IMR-90 (cell line): ENCODE measurements at regions not wholly inside any gene's neighbourhood (a gene's known extent, or its start where the extent isn't known, plus 50 kb on each side); places are given as distances from the start of the nearest gene placed in this dataset.

Source experiments
- ATAC-seq: fragments of 200-7000 bp; cut with Tn5 transposase; 2 replicates; pipeline ENCODE4 v1.9.1; 2020; ENCODE audit warnings: low read depth, mild to moderate bottlenecking, moderate library complexity
- BruUV-seq: library from RNA; stranded (reverse); fragments of 400-500 nt; replicated peaks from 2 replicates; lab custom pipeline; 2021; lab: Mats Ljungman, UMichigan
- CTCF ChIA-PET: fragments of 300-600 bp; formaldehyde crosslinking; extraction: SDS; loops from one replicate; lab custom pipeline; 2021; ENCODE audit warnings: antibody characterized with exemption; lab: Yijun Ruan, JAX
- POLR2A ChIA-PET: fragments of 300-600 bp; sonication (Branson Sonifier 250); formaldehyde crosslinking; loops from one replicate; lab custom pipeline; 2022; ENCODE audit warnings: antibody characterized with exemption; ENCODE audit not compliant: unreplicated experiment; lab: Charles Lee
- DNase-seq: peaks from one replicate; pipeline ENCODE4 v3.0.0; 2013
- H2AFZ ChIP-seq: replicated peaks from 2 replicates; pipeline ENCODE3; 2013; ENCODE audit warnings: low read length, mild to moderate bottlenecking; ENCODE audit not compliant: poor library complexity
- H2AK5ac ChIP-seq: 2 replicates; pipeline ENCODE4 v1.6.1; 2013; ENCODE audit warnings: low read depth, low read length, inconsistent platforms
- H2AK9ac ChIP-seq: replicated peaks from 2 replicates; pipeline ENCODE3; 2013; ENCODE audit warnings: mild to moderate bottlenecking, low read depth, low read length, moderate library complexity; ENCODE audit not compliant: poor library complexity
- H2BK120ac ChIP-seq: 2 replicates; pipeline ENCODE4 v1.6.1; 2013; ENCODE audit warnings: low read depth, low read length, inconsistent platforms
- H2BK15ac ChIP-seq: 3 replicates; pipeline ENCODE4 v1.6.1; 2013; ENCODE audit warnings: low read depth, low read length, inconsistent platforms
- H2BK20ac ChIP-seq: 2 replicates; pipeline ENCODE4 v1.6.1; 2013; ENCODE audit warnings: low read depth, mild to moderate bottlenecking, inconsistent platforms, low read length, moderate library complexity
- H2BK5ac ChIP-seq: 2 replicates; pipeline ENCODE4 v1.6.1; 2013; ENCODE audit warnings: mild to moderate bottlenecking, low read depth, low read length, inconsistent platforms; ENCODE audit not compliant: poor library complexity, severe bottlenecking
- H3K14ac ChIP-seq: replicated peaks from 2 replicates; pipeline ENCODE4 v1.6.1; 2013; ENCODE audit warnings: low read depth, low read length, inconsistent platforms
- H3K18ac ChIP-seq: 2 replicates; pipeline ENCODE4 v1.6.1; 2013; ENCODE audit warnings: low read depth, low read length, control low read depth
- H3K23ac ChIP-seq: 2 replicates; pipeline ENCODE4 v1.6.1; 2013; ENCODE audit warnings: low read depth, low read length, inconsistent platforms
- H3K27ac ChIP-seq: 2 replicates; pipeline ENCODE4 v1.5.1; 2013; ENCODE audit warnings: mild to moderate bottlenecking, control low read depth, low read length; ENCODE audit not compliant: insufficient read depth
- H3K27me3 ChIP-seq: 2 replicates; pipeline ENCODE4 v1.6.1; 2013; ENCODE audit warnings: low read length; ENCODE audit not compliant: control insufficient read depth, insufficient read depth
- H3K36me3 ChIP-seq: 2 replicates; pipeline ENCODE4 v1.6.1; 2013; ENCODE audit warnings: low read length, mixed read lengths; ENCODE audit not compliant: control insufficient read depth, insufficient read depth
- H3K4ac ChIP-seq: 2 replicates; pipeline ENCODE4 v1.6.1; 2013; ENCODE audit warnings: low read depth, low read length, inconsistent platforms
- H3K4me1 ChIP-seq: 2 replicates; pipeline ENCODE4 v1.6.1; 2013; ENCODE audit warnings: low read length, mixed read lengths; ENCODE audit not compliant: control insufficient read depth, insufficient read depth
- H3K4me2 ChIP-seq: 2 replicates; pipeline ENCODE4 v1.6.1; 2013; ENCODE audit warnings: low read depth, mild to moderate bottlenecking, control low read depth, low read length, moderate library complexity
- H3K4me3 ChIP-seq: 2 replicates; pipeline ENCODE4 v1.5.1; 2013; ENCODE audit warnings: low read depth, mild to moderate bottlenecking, control low read depth, low read length, moderate library complexity; ENCODE audit not compliant: insufficient read depth
- H3K56ac ChIP-seq: 2 replicates; pipeline ENCODE4 v1.6.1; 2013; ENCODE audit warnings: low read length, inconsistent platforms; ENCODE audit not compliant: insufficient read depth; ENCODE audit errors: extremely low read depth
- H3K79me1 ChIP-seq, 2 experiments: 2 replicates each; pipeline ENCODE4 v1.6.1; 2013; ENCODE audit warnings: low read length in 2 of 2, inconsistent platforms in 1 of 2, low read depth in 1 of 2
- H3K9ac ChIP-seq: 2 replicates; pipeline ENCODE4 v1.6.1; 2013; ENCODE audit warnings: low read depth, low read length, control low read depth
- H3K9me1 ChIP-seq: 2 replicates; pipeline ENCODE4 v1.6.1; 2013; ENCODE audit warnings: low read length, inconsistent platforms; ENCODE audit not compliant: insufficient read depth
- H3K9me3 ChIP-seq: 2 replicates; pipeline ENCODE4 v1.6.1; 2013; ENCODE audit warnings: low read length; ENCODE audit not compliant: control insufficient read depth, insufficient read depth
- H4K20me1 ChIP-seq: 2 replicates; pipeline ENCODE4 v1.6.1; 2013; ENCODE audit warnings: low read length, inconsistent platforms; ENCODE audit not compliant: insufficient read depth
- H4K5ac ChIP-seq: 2 replicates; pipeline ENCODE4 v1.6.1; 2013; ENCODE audit warnings: mild to moderate bottlenecking, low read depth, low read length, control low read depth
- H4K8ac ChIP-seq, 2 experiments: 2 replicates each; pipeline ENCODE4 v1.6.1; 2013; ENCODE audit warnings: low read depth in 2 of 2, low read length in 2 of 2, control low read depth in 1 of 2, inconsistent platforms in 1 of 2
- H4K91ac ChIP-seq: 2 replicates; pipeline ENCODE4 v1.6.1; 2013; ENCODE audit warnings: low read depth, low read length, inconsistent platforms; ENCODE audit not compliant: insufficient read depth
- BHLHE40 ChIP-seq: fragments of 150-350 bp; IDR thresholded peaks from 2 replicates; pipeline ENCODE4 v1.6.1; 2016; ENCODE audit warnings: mild to moderate bottlenecking, low read depth, low read length
- CEBPB ChIP-seq: IDR thresholded peaks from 2 replicates; pipeline ENCODE4 v1.6.1; 2012; ENCODE audit warnings: low read depth, low read length, improper control_type of control experiment
- CHD1 ChIP-seq: IDR thresholded peaks from 2 replicates; pipeline ENCODE4 v1.6.1; 2012; ENCODE audit warnings: low read depth, low read length, improper control_type of control experiment
- CTCF ChIP-seq: conservative IDR thresholded peaks from 2 replicates; pipeline ENCODE4 v1.5.1; 2012; ENCODE audit warnings: mild to moderate bottlenecking, low read depth, low read length, improper control_type of control experiment
- ELK1 ChIP-seq: fragments of 150-350 bp; IDR thresholded peaks from 2 replicates; pipeline ENCODE4 v1.6.1; 2016; ENCODE audit warnings: low read depth, mild to moderate bottlenecking, low read length, moderate library complexity, borderline replicate concordance
- MAFK ChIP-seq: IDR thresholded peaks from 2 replicates; pipeline ENCODE4 v1.6.1; 2012; ENCODE audit warnings: low read depth, low read length, improper control_type of control experiment
- MAZ ChIP-seq: IDR thresholded peaks from 2 replicates; pipeline ENCODE4 v1.6.1; 2012; ENCODE audit warnings: low read depth, mild to moderate bottlenecking, low read length, improper control_type of control experiment, moderate library complexity, borderline replicate concordance
- MXI1 ChIP-seq: IDR thresholded peaks from 2 replicates; pipeline ENCODE4 v1.6.1; 2012; ENCODE audit warnings: low read depth, mild to moderate bottlenecking, low read length, moderate library complexity, borderline replicate concordance
- NFE2L2 ChIP-seq: fragments of 150-350 bp; IDR thresholded peaks from 2 replicates; pipeline ENCODE4 v1.6.1; 2016; ENCODE audit warnings: low read depth, mild to moderate bottlenecking, low read length
- POLR2A ChIP-seq: IDR thresholded peaks from 2 replicates; pipeline ENCODE4 v1.6.1; 2012; ENCODE audit warnings: mild to moderate bottlenecking, low read depth, low read length
- RAD21 ChIP-seq: IDR thresholded peaks from 2 replicates; pipeline ENCODE4 v1.6.1; 2012; ENCODE audit warnings: low read length, improper control_type of control experiment
- RCOR1 ChIP-seq: IDR thresholded peaks from 2 replicates; pipeline ENCODE4 v1.6.1; 2012; ENCODE audit warnings: mild to moderate bottlenecking, low read length, improper control_type of control experiment; ENCODE audit not compliant: insufficient replicate concordance
- SMC3 ChIP-seq: fragments of 150-350 bp; IDR thresholded peaks from 2 replicates; pipeline ENCODE4 v1.6.1; 2016; ENCODE audit warnings: low read depth, mild to moderate bottlenecking, antibody characterized with exemption, low read length, moderate library complexity
- USF2 ChIP-seq: fragments of 150-350 bp; IDR thresholded peaks from 2 replicates; pipeline ENCODE4 v1.6.1; 2017; ENCODE audit warnings: mild to moderate bottlenecking, antibody characterized with exemption, low read length, low read depth
- WGBS, 2 experiments: methylation state at CpG; one replicate each; pipeline versions ENCODE4 v1.1.5 to v1.1.7; 2013; ENCODE audit warnings: missing lambda C conversion rate in 2 of 2; ENCODE audit not compliant: insufficient read length in 1 of 2; ENCODE audit errors: extremely low coverage in 2 of 2; 5-methylcytosine and 5-hydroxymethylcytosine counted together
- dilution Hi-C: fragments of 300-500 bp; cut with HindIII; formaldehyde crosslinking; loops from one replicate; pipeline ENCODE4 v1.14.3; 2018; ENCODE audit warnings: low sequenced_read_pairs; ENCODE audit not compliant: unreplicated experiment
- in situ Hi-C: fragments of 300-500 bp; cut with MboI; formaldehyde crosslinking; loops from 3 replicates; pipeline ENCODE4 v1.14.3; 2019; ENCODE audit warnings: low sequenced_read_pairs, inconsistent platforms, mixed read lengths
- intact Hi-C: fragments of 100-400 bp; cut with micrococcal nuclease; formaldehyde crosslinking; loops from 2 replicates; pipeline ENCODE4 v1.10.0; 2022

GRCh38 chr12:61044766-61045165, 1215.4 kb upstream of the USP15 start:
- CTCF ChIA-PET = no interaction called here
- in situ Hi-C loops (no loop called here), dilution Hi-C loops (no loop called here), intact Hi-C loops (no loop called here)
- no peak overlapping the region for H3K27ac ChIP-seq
- H2BK5ac ChIP-seq = no peak overlapping the region
- WGBS, 2 experiments = no CpG with 5 or more reads among the region's 3 CpGs
- H3K18ac ChIP-seq = no peak overlapping the region
- H4K8ac ChIP-seq = no peak overlapping the region
- H3K4me2 ChIP-seq = no peak overlapping the region
- H2AFZ ChIP-seq = no peak overlapping the region
- H3K9ac ChIP-seq = no peak overlapping the region
- DNase-seq = no peak
- no peak overlapping the region for H3K23ac ChIP-seq
- no peak overlapping the region for H3K56ac ChIP-seq
- no peak overlapping the region for H2BK120ac ChIP-seq
- no peaks in the 10 kb centered on the region for H3K36me3 ChIP-seq
- no peak overlapping the region for H4K5ac ChIP-seq
- no peak overlapping the region for H3K4me3 ChIP-seq
- no TSS peak for BruUV-seq
- H3K9me1 ChIP-seq = no peaks in the 10 kb centered on the region
- ATAC-seq = no peak; the same call in none of the 2 replicates
- TF ChIP-seq MAZ = no peak
- TF ChIP-seq CTCF = no peak
- TF ChIP-seq POLR2A = no peak
- no peak for TF ChIP-seq MXI1
- TF ChIP-seq RCOR1 = no peak
- no peak for TF ChIP-seq CEBPB
- no peak for TF ChIP-seq SMC3
- no peak for TF ChIP-seq RAD21
- TF ChIP-seq USF2 = no peak
- no peak for TF ChIP-seq BHLHE40
- TF ChIP-seq ELK1 = no peak
- TF ChIP-seq MAFK = no peak
- TF ChIP-seq NFE2L2 = no peak
- TF ChIP-seq CHD1 = no peak
- no peak overlapping the region for H2BK20ac ChIP-seq
- no peak overlapping the region for H4K91ac ChIP-seq
- H3K79me1 ChIP-seq = no peaks in the 10 kb centered on the region
- POLR2A ChIA-PET = no interaction called here
- no peak overlapping the region for H3K14ac ChIP-seq
- H3K4me1 ChIP-seq = no peaks in the 10 kb centered on the region
- H3K27me3 ChIP-seq = no peaks in the 10 kb centered on the region
- H3K9me3 ChIP-seq = 0 out of 2 replicates have a peak, but pooled peaks cover 3% of the 10 kb centered on the region
- no peak overlapping the region for H2BK15ac ChIP-seq
- no peaks in the 10 kb centered on the region for H4K20me1 ChIP-seq
- no peak overlapping the region for H2AK5ac ChIP-seq
- no peak overlapping the region for H3K4ac ChIP-seq
- no peak overlapping the region for H2AK9ac ChIP-seq
